Panc1 (cell line): ENCODE measurements at regions not wholly inside any gene's neighbourhood (a gene's known extent, or its start where the extent isn't known, plus 50 kb on each side); places are given as distances from the start of the nearest gene placed in this dataset.

Experiments used
- ATAC-seq: fragments of 200-7000 bp; cut with Tn5 transposase; 2 replicates; pipeline ENCODE4 v1.9.1; 2020; ENCODE audit warnings: mild to moderate bottlenecking, moderate library complexity
- BruUV-seq: library from RNA; stranded (reverse); fragments of 400-500 nt; replicated peaks from 2 replicates; lab custom pipeline; 2021; lab: Mats Ljungman, UMichigan
- CTCF ChIA-PET: fragments of 300-600 bp; sonication (Branson Sonifier 250); formaldehyde crosslinking; loops from one replicate; lab custom pipeline; 2022; ENCODE audit warnings: antibody characterized with exemption; lab: Charles Lee
- POLR2A ChIA-PET: fragments of 300-600 bp; sonication (Branson Sonifier 250); formaldehyde crosslinking; loops from one replicate; lab custom pipeline; 2022; ENCODE audit warnings: antibody characterized with exemption; lab: Charles Lee
- DNase-seq: peaks from one replicate; pipeline ENCODE4 v3.0.0-alpha.2; 2010; ENCODE audit warnings: low read depth, low spot score
- H3K27ac ChIP-seq: 2 replicates; pipeline ENCODE4 v1.5.1; 2011; ENCODE audit warnings: mild to moderate bottlenecking, low read length, inconsistent platforms
- H3K27me3 ChIP-seq: fragments of 200-500 bp; sonication (Bioruptor generic); 2 replicates; pipeline ENCODE4 v1.6.0; 2014; ENCODE audit warnings: low read length, inconsistent platforms; ENCODE audit not compliant: control insufficient read depth, insufficient read depth
- H3K36me3 ChIP-seq: fragments of 200-500 bp; sonication (Bioruptor generic); 2 replicates; pipeline ENCODE4 v1.5.1; 2014; ENCODE audit warnings: inconsistent platforms, mild to moderate bottlenecking, low read length, moderate library complexity; ENCODE audit not compliant: control insufficient read depth, insufficient read depth
- H3K4me1 ChIP-seq: 2 replicates; pipeline ENCODE4 v1.5.1; 2011; ENCODE audit warnings: inconsistent platforms, mild to moderate bottlenecking, low read length, moderate library complexity; ENCODE audit not compliant: control insufficient read depth, insufficient read depth
- H3K4me3 ChIP-seq, 2 experiments: 2 replicates each; pipeline ENCODE4 v1.5.1; 2011 to 2012; ENCODE audit warnings: low read depth in 2 of 2, low read length in 2 of 2, mild to moderate bottlenecking in 2 of 2, inconsistent platforms in 1 of 2, moderate library complexity in 1 of 2
- H3K9me3 ChIP-seq: fragments of 200-500 bp; sonication (Bioruptor generic); 2 replicates; pipeline ENCODE4 v1.5.1; 2014; ENCODE audit warnings: low read depth, mild to moderate bottlenecking, inconsistent platforms, low read length, moderate library complexity; ENCODE audit not compliant: control insufficient read depth, insufficient read depth
- POLR2AphosphoS5 ChIP-seq: IDR thresholded peaks from 2 replicates; pipeline ENCODE4 v1.6.1; 2012; ENCODE audit warnings: mild to moderate bottlenecking, low read depth, low read length, moderate library complexity
- SIN3A ChIP-seq: IDR thresholded peaks from 2 replicates; pipeline ENCODE4 v1.6.1; 2012; ENCODE audit warnings: low read depth, mild to moderate bottlenecking, low read length, moderate library complexity, borderline replicate concordance; ENCODE audit not compliant: insufficient read depth
- TCF7L2 ChIP-seq: IDR thresholded peaks from 2 replicates; pipeline ENCODE4 v1.6.1; 2011; ENCODE audit warnings: mild to moderate bottlenecking, low read depth, low read length, inconsistent platforms
- in situ Hi-C: cut with HindIII; loops from 2 replicates; pipeline ENCODE4 v1.10.0; 2016; ENCODE audit warnings: low sequenced_read_pairs, low pct_unique_long_range_greater_than_20kb
- intact Hi-C: fragments of 100-400 bp; cut with micrococcal nuclease; formaldehyde crosslinking; loops from one replicate; pipeline ENCODE4 v1.10.0; 2022; ENCODE audit not compliant: unreplicated experiment
- TF ChIP-seq, protein P1 (sequence below): fragments of 450-650 bp; IDR thresholded peaks from 2 replicates; pipeline ENCODE4 v1.5.1; 2017; ENCODE audit warnings: mild to moderate bottlenecking
- TF ChIP-seq, protein P2 (sequence below), 2 experiments: IDR thresholded peaks; 2 replicates each; pipeline ENCODE4 v1.6.1; 2011 to 2012; ENCODE audit warnings: low read depth in 2 of 2, control low read depth in 1 of 2, low read length in 1 of 2, mild to moderate bottlenecking in 1 of 2, moderate library complexity in 1 of 2; ENCODE audit not compliant: insufficient read depth in 1 of 2

DNA sequence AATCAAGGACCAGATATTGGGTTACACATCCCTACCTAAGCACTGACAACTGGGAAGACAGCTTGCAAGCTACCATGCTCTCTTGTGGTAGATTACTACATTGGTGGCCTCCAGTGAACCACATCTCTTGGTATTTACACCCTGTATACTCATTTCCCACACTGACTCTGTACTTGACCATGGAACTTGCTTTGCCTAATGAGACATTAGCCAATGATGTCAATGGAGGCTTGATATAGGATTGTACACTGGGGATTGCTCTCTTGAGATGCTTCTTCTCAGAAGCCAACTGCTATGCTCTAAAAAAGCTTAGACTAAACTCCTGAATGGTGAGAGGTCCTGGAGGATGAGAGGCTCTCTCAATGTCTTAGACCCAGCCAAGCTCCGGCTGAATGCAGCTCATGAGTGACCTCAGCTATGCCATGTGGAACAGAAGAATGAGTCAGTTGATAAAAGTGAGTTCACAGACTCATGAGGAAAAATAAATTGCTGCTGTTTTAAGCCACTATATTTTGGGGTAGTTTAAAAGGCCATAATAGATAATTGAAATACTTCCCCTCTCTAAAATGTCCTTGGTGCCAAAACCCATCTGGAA, 61.5 kb upstream of the GALNT15 start:
- Histone ChIP-seq H3K9me3 (no peaks in the 10 kb centered on the region), H3K27me3 (no peaks in the 10 kb centered on the region), H3K27ac (no peak overlapping the region), H3K36me3 (no peaks in the 10 kb centered on the region), H3K4me1 (no peaks in the 10 kb centered on the region), H3K4me3 (no peak overlapping the region)
- no TSS peak for BruUV-seq
- intact Hi-C loops: no loop called here
- ATAC-seq: no peak
- in situ Hi-C loops: no loop called here
- TF ChIP-seq TCF7L2 (no peak), SIN3A (no peak), POLR2AphosphoS5 (no peak)
- TF ChIP-seq, protein P1, sequence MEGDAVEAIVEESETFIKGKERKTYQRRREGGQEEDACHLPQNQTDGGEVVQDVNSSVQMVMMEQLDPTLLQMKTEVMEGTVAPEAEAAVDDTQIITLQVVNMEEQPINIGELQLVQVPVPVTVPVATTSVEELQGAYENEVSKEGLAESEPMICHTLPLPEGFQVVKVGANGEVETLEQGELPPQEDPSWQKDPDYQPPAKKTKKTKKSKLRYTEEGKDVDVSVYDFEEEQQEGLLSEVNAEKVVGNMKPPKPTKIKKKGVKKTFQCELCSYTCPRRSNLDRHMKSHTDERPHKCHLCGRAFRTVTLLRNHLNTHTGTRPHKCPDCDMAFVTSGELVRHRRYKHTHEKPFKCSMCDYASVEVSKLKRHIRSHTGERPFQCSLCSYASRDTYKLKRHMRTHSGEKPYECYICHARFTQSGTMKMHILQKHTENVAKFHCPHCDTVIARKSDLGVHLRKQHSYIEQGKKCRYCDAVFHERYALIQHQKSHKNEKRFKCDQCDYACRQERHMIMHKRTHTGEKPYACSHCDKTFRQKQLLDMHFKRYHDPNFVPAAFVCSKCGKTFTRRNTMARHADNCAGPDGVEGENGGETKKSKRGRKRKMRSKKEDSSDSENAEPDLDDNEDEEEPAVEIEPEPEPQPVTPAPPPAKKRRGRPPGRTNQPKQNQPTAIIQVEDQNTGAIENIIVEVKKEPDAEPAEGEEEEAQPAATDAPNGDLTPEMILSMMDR: no peak
- TF ChIP-seq, protein P2, sequence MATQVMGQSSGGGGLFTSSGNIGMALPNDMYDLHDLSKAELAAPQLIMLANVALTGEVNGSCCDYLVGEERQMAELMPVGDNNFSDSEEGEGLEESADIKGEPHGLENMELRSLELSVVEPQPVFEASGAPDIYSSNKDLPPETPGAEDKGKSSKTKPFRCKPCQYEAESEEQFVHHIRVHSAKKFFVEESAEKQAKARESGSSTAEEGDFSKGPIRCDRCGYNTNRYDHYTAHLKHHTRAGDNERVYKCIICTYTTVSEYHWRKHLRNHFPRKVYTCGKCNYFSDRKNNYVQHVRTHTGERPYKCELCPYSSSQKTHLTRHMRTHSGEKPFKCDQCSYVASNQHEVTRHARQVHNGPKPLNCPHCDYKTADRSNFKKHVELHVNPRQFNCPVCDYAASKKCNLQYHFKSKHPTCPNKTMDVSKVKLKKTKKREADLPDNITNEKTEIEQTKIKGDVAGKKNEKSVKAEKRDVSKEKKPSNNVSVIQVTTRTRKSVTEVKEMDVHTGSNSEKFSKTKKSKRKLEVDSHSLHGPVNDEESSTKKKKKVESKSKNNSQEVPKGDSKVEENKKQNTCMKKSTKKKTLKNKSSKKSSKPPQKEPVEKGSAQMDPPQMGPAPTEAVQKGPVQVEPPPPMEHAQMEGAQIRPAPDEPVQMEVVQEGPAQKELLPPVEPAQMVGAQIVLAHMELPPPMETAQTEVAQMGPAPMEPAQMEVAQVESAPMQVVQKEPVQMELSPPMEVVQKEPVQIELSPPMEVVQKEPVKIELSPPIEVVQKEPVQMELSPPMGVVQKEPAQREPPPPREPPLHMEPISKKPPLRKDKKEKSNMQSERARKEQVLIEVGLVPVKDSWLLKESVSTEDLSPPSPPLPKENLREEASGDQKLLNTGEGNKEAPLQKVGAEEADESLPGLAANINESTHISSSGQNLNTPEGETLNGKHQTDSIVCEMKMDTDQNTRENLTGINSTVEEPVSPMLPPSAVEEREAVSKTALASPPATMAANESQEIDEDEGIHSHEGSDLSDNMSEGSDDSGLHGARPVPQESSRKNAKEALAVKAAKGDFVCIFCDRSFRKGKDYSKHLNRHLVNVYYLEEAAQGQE (IDR thresholded peaks at IDR 0.05; ENCODE audit: insufficient read depth in 1 of 2, low read depth in 2 of 2, low read length in 1 of 2): no peak
- ChIA-PET POLR2A (no interaction called here), CTCF (no interaction called here)
- DNase-seq: no peak

DNA sequence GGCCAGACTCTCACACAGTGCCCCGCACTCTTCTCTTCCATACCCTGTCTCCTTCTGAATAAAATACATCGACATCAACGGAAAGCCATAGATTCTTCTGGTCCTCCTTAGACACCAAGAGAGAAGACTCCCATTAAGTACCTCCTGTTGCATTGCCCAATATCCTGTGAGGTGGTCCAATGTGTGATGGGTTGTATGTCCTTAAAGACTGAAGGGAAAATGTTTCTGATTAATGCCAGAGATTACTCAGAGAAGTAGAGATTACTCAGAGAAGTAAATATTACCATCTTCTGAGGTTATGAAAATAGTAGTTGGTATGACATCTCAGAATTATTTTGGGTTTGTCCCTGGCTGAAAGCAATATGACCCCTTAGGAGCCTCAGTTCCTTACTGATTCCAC, 60.8 kb upstream of the GALNT15 start:
- BruUV-seq: no TSS peak
- CTCF ChIA-PET: no interaction called here
- TF ChIP-seq SIN3A (no peak), POLR2AphosphoS5 (no peak), TCF7L2 (no peak)
- TF ChIP-seq, protein P2 (IDR thresholded peaks at IDR 0.05; ENCODE audit: insufficient read depth in 1 of 2, low read depth in 2 of 2, low read length in 1 of 2): no peak
- TF ChIP-seq, protein P1: no peak
- Histone ChIP-seq H3K4me3 (no peak overlapping the region), H3K27ac (no peak overlapping the region), H3K36me3 (no peaks in the 10 kb centered on the region), H3K27me3 (no peaks in the 10 kb centered on the region), H3K9me3 (no peaks in the 10 kb centered on the region), H3K4me1 (no peaks in the 10 kb centered on the region)
- ATAC-seq (no peak), DNase-seq (no peak)
- intact Hi-C loops: no loop called here
- POLR2A ChIA-PET: no interaction called here
- in situ Hi-C loops: no loop called here
